HS-27A (cell line): ENCODE measurements at regions not wholly inside any gene's neighbourhood (a gene's known extent, or its start where the extent isn't known, plus 50 kb on each side); places are given as distances from the start of the nearest gene placed in this dataset.

Source experiments
- DNase-seq: peaks from one replicate; pipeline ENCODE4 v3.0.0-alpha.2; 2012; ENCODE audit warnings: low read depth, missing footprints

DNA sequence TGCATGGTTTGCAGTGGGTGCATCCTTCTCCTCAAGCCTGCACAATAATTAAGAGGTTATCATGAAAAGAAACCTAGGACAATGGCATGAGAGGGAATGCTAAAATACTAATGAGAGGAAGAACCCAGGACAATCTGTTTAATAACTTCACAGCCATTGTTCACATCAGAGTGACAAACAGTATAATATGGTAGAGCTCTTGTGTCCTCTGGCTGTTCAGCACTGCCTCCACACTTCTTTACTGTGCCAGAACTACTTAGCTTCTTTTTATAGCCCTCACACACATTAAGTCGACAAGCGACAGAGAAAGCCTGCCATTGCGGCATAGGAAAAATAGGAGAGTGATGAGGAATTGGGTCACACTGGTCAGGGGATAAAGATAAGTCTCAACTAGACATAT, 65.0 kb upstream of the MEIS2 start:
- DNase-seq: no peak

DNA sequence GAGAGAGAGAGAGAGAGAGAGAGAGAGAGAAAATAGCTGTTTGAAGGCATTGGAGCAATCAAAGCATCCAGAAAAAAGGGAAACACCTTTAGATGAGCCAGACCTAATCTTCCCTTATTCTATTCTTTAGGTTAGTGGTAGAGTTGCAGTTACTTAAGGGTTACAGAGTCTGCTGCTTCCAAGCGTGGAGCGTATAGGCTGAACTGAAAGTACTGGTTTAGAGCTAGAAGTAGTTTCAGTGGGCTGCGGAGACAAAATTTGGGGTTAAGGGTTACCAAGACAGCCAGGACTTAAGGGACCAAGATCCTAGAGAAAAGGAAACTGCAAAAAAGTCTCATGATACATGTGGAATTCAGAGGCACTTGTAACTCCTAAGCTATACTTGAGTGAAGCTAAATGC, 66.1 kb upstream of the MEIS2 start:
- DNase-seq: no peak

DNA sequence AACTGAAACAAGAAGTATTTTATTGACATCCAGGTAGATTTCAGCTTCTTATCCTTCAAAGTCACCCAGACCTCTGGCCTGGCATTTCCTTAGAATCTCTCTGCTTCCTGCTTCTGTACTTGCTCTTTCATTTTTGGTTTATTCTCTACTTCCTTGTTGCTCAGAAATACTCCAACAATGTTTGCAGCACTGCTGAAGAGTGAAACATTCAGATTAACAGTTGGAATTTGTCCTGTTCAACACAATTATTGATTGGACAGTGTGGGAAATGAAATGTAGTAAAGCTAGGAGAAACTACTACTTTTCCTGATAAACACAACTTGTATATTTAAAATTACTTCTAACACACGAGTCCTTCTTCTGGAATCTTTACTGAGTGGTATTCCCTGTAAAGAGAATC, 81.0 kb upstream of the MEIS2 start:
- no peak for DNase-seq

DNA sequence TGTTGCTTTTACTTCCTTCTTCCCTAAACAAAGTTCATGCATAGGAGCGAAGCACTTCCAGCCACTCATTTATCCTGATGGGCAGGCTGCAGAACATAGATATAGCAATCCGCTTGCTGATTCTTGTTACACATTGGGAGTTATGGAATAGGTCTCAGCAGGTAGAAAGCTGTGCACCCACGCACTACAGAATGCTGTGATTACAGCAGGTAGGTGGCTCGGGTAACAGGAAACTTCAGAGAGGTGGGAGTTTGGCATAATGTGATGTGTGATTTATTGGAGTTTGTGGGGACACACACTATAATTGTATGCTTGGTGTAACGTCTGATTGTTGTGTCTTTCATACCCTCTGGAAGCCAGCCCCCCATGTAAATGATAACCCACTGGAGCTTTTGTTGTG, 99.2 kb upstream of the MEIS2 start:
- DNase-seq: no peak

DNA sequence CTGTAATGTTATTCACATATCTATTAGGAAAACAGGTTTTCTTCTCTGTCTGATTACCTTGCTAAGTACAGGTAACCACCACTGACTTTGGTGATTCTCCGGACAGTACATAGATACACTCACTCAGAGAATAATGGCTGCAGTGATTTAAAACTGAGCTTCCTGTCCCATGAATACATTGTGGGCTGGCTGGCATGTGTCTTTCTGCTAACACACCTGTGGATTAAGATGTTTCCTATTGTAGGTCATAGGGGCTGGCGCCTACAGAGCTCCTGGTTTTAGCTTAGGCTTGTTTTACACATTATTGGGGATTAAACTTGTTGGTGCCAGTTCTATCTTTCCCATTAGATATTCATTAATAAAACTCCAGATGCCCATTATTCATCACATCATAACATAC, 102.7 kb upstream of the MEIS2 start:
- DNase-seq: no peak

DNA sequence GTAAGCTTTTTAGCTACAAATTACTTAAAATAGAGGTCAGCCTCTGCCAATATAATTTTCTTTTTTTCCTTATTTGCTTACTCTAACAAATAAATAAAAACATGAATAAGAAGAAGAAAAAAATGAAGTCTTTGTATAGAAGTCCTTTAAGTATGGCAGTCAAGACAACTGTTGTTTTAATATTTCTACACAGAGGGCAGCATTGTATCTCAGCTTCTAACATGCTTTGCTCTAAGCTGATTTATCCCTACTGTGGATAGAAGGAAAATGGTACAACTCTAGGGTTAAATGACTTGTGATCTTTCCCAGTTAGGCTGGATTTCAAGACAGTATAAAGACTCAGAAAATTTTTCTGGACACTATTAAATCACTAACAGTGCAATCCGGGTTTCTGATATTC, 104.3 kb upstream of the MEIS2 start:
- DNase-seq: no peak

DNA sequence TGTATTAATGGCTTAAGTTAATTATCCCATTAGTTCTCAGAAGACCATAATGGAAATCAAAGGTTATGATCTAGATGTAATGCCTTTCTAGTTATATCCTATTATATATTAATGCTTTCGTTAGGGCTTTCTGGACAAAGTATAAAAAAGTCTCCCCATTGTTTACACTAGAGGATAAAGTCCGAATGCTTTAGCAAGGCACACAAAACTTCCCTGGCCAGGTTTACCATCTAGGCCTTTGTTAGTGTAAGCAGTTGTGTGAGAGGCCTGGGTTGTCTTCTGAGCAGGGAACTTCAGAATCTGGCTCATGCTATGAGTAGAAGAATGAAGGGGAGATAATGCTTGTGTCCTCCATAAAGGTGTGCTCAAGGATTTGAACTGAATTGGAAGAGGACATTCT, 106.3 kb upstream of the MEIS2 start:
- no peak for DNase-seq

DNA sequence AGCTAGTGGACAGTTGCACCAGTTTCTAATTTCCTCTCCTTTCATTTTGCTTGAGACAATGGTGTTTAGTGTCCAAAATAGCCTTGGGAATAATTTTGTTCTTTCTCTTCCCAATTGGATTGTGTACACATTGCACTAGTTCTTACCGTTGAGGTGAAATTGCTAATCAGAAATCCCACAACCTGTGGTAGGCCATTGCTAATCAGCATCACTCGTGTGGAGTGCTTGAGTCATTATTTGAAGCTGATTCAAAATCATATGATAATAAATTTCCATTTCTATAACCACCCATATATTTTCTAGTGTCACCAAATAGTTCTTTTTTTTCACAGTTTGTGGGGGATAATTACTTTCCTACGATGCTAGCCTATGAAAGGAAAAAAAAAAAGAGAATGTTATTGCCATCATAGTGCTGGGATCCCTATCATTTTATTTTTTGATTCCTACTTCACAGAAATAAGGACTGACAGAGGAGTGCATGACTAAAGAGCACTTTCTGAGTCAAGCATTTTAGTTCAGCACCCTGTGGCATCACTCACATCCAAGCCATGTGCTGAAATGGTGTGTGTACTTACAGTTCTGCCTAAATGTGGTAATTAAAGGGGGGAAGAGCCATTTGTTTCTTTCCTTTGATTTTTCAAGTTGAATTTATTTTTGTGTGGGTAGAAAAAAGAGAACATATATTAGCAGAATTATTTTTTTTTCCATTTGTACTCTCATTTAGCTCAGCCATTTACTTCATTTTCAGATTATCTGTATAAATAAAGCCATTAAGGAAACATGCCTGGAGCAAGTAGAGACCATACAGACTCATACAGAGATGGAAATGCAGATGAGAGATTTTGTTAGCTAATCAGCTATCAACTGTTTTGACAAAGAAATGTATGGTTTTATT, 108.0 kb upstream of the MEIS2 start:
- no peak for DNase-seq

DNA sequence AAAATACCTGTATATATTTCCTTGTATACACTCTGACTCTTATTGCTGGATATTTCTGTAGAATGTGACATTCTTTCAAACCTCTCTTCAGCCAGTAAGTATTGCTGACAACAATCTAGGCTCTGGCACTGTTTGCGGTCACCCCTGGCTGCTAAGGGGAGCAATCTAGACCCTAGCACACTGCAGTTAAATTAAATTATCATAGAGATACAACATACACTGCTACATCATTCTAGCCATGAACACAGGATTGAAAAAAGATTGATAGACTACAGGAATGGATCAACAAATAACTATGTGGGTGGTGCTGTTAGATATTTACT, 108.7 kb upstream of the MEIS2 start:
- DNase-seq: no peak

DNA sequence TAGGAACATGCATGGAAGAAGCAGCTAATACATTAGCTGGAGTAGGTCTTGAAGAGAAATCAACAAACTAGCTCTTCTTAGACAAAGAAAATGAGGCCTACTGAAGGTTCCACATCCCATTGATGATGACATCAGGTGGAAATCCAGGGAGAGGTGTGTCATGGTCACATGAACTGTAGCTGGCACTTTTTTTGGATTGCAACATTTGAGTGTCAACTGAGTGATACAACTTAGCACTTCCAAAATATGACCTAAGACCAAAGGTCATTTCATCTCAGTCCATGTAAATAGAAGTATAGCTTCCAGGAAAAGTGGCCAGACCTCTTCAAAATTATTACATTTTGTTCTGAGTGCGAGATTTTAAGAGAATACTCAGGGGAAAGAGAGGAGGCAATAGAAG, 117.2 kb upstream of the MEIS2 start:
- DNase-seq: no peak

DNA sequence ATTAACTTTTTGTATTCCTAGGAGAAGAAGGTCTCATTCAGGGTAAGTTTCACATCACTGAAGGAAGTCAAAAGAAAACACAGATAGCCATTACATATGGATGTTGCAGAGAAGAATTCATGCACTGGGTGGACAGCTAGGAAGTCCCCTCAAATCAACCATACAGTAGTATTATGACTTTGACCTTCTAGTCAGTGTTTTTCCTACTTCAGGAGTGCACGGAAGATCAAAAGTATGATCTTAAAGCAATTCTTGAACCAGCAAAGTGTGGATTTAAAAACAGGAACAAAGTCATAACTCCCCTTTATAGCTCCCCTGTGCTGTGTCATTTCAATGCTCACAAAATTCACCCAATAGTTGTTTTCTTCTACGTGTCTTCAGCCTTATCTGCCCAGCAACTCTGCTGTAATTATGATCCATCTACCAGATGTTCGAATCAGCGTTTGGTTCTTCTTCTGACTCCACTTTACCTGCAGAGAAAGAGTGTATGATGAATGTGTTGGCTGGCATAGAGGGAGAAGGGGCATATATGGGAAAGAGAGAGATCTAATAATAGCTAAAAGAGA, 118.1 kb upstream of the MEIS2 start:
- DNase-seq: no peak

DNA sequence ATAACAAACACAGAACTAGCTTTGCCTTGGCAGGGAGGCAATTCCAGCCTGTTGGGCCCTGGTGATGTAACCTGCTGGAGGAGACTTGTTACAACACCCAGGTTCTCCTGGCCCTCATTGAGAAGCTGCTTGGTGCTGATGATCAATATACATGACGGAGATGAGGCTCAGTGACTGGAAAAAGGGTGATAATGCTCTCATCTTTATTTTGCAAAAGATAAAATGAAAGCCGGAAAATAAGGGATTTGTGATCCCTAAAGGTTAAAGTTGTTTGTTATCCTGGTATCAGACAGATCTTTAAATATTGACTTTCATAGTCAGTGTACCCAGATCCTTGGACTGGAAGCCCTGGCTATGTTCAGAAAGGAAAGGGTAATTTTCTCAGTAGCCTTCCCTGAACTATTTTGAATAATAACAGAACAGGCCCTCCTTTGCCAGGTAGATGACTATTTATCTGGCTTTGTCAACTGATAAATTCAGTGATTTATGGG, 118.9 kb upstream of the MEIS2 start:
- no peak for DNase-seq

DNA sequence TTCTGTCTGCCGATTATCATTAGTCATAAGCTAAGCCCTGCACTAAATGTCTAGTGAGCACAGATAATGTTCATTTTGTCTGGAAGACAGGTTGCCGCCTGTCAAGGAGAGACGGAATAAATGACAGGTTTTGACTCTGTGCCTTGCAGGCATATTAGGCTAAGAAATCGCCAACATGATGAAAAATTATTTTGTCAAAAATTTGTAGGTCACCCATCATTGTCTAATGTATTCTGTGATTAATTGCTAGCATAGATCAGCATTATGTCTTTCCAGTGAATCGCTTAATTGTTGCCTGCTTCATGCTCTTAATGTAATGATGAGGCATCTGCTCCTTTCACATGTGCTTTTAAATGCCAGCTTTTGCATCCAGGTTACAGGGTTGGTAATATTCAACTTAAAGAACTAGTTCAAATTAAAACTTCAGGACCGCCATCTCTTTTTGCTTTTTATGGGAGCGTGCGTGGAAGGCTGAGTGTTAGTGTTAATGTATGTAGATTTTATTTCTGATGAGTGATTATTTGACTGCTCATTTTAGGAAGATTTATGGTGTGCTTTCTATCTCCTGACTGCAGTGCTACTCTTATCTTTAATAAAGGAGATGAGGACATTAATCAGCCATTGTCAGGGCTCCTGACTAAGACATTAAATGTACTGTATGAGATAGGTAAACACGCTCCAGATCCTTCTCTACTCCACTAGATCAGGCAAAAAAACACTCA, 120.8 kb upstream of the MEIS2 start:
- no peak for DNase-seq

DNA sequence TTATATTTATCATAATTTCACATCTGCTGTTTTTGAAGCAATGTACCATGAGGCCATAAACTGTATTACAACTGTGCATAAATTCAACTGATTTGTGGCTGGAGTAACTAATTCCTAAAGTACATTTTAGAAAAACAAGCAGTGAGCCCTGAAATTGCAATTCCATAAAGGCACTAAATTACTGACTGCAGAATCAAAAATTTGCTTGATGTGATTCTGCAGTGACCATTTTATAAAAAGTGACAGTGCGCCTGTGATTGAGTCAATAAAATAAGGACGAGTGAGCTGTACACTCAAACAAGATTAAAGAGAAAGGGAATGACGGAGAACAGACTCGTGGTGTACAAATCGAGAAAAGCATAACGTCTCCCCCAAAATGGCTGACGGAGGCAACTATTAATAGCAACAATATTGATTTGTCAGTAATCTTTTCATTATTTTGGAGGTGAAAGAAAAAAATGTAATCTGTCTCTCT, 121.4 kb upstream of the MEIS2 start:
- no peak for DNase-seq

DNA sequence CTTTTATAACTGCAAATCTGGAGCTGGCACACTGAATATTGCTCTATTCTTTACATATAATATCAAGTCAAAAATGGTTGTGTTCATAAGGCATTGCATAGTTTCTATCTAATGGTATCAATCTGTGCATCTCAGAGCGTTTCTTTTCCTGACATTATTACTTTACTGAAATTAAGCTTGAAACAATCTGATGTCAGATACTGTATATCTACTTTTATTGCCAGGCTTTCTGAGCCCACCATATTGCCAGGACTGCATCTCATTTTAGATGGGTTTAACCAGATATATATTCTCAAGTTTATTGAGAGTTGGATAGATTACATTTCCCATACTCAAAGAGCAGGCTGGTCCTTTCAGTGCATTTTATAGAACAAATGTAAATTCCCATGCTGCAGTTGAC, 122.7 kb upstream of the MEIS2 start:
- DNase-seq: no peak

DNA sequence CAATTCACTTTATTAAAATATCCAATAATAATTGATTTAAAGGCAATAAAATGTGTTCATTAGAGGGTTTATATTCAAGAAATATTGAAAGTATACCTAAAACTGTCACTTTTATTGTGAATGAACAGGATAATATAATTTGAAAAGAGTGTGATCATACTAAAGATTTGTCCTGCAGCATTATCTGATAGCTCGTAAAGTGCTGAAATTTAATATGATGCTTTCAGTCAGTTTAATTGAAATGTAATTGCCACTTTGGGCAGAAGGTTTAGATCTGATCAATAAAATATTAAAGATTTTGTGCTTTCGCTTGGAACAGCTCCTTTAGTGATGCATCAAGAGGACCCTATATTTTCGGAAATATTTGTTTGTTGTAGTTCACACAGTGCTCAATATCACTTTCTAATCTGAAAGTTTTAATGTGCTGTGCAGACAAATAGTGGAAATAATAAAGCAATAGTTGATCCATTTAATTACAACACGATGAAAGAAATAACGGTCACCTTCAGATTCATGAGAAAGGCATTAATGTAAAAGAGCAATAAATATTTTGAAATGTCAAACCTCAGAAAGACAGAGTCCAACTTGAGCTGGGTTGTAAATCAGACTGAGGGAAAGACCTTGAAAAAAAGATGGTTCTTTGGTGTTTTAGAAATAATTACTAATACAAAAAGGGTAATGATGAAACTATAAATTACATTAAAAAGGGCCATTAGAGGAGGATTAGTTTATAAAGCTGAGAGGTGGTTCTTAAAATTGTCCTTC, 129.7 kb upstream of the MEIS2 start:
- DNase-seq: no peak

DNA sequence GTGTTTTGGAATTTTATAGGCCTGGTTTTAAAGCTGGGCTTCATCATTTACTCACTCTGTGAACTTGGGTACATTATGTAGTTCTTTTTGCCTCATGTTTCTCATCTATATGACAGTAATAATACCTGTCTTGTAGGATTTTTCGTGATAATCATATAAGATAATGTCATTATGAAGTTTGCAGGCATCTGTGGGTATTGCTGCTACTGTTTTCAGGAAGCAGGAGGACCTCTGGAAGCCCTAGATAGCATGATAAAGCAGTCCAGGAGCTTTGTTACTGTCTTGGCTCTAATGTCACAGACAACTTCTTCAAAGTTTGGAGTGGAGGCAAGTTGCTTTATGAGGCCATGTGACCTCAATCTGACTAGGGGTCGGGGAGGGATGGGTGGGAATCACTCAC, 145.0 kb upstream of the MEIS2 start:
- no peak for DNase-seq

DNA sequence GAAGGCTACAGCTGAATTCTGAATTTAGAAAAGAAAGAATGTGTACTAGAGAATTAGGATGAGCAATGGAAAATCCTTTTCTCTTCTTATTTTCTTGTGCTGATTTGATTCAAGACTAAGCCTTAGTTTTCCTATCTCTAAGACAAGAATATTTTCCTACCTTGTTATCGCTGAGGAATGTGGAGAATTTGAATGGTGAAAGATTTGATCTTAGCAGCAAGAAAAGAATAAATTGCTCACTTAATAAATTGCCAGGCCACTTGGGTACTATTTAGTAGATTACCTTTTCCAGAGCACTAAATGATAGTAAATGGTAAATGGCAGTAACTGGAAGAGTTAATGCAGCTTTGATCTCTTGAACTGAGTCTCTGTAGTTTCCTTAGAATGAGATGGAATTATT, 145.7 kb upstream of the MEIS2 start:
- DNase-seq: no peak

DNA sequence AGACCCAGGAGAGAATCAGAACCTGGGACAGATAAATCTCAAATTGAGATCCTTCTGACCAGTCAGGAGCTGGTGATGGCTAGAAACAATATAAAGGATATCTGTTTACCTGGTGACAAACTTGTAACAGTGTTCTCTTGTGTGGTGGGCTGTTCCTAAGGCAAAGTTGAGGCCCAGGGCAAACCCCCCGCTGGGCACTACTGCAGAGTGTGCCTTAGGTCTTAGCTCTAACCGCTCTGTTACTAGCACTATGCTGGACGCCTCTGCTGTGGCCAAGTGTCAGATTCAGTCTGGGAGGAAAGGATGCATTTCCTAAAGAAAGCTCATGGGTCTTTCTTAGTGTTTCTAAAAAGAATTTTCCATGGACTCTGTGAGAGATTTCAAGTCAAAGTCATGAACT, 146.5 kb upstream of the MEIS2 start:
- no peak for DNase-seq

DNA sequence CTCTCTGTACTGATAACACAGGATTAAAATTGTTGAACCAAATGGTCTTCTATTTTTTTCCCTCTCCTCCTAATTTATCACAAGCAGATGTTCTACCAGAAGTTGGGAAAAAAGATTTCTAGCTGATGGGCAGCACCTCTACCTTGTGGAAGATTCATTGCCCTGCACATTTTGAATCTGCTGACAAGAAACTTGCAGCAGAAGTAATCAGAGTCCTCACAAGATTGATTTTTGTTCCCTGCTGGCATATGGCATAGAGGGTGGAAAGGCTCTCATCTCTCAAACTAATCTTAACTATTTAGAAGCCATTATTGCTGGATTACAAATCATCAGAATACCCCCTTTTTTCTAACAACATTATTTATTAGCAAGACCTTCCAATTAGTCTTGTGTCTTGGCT, 148.9 kb upstream of the MEIS2 start:
- DNase-seq: no peak

DNA sequence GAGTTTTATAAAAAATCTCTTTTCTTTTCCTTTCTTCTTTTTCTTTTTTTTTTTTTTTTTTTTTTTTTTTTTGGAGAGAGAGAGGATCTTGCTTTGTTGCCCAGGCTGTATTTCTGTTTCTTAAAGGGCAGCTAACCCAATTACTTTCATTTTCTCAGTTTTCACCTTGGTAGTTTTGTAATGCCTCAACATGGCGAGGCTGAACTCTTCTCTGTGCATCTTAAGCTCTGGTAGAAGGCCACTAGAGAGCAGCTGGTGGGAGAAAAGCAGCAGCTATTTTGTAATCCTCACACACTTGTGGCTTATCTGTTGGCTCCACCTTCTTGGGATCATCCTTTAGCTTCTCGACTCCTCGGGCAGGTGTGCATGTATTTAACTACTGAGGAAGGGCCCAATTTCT, 152.2 kb upstream of the MEIS2 start:
- DNase-seq: no peak

DNA sequence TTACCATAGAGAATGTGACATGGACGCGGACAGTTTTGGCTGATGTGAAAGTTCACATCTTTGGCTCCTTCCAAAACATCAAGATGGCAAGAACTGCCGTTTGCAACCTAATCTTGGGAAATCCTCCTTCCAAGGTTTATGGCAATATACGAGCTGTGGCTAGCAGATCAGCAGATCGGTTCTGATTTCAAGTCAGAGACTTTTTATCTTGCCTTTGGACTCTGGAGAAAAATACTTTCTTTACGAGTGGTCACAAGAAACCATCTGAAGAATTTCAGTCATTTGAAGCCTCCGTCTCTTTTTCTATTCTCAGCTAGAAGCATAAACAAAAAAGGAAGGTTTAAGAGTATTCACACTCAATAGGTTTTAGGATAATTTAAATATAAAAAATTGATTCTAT, 153.5 kb upstream of the MEIS2 start:
- DNase-seq: peak; percentile 33
